ENCODE measurements at regions not wholly inside any gene's neighbourhood (a gene's known extent, or its start where the extent isn't known, plus 50 kb on each side); places are given as distances from the start of the nearest gene placed in this dataset.

DNA sequence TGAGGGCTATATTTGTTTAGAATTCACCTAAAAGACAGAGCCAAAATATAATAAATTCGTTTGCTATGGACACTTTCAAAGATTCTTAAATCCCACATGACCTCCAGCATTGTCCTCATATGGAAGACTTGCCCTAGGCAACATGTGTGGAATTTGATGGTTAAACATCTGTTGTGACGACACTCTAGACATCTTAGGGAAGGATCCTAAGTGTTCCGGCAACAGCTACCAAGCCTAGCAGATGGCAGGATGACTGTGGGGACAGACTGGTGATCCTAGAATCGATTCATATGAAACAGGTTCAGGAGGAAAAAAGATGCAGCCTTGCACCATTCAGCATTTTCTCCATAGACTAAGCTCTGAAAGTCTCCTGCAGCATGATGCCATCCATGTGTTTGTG is 77.6 kb upstream of the BACH2 start:
- TF ChIP-seq, protein P1, sequence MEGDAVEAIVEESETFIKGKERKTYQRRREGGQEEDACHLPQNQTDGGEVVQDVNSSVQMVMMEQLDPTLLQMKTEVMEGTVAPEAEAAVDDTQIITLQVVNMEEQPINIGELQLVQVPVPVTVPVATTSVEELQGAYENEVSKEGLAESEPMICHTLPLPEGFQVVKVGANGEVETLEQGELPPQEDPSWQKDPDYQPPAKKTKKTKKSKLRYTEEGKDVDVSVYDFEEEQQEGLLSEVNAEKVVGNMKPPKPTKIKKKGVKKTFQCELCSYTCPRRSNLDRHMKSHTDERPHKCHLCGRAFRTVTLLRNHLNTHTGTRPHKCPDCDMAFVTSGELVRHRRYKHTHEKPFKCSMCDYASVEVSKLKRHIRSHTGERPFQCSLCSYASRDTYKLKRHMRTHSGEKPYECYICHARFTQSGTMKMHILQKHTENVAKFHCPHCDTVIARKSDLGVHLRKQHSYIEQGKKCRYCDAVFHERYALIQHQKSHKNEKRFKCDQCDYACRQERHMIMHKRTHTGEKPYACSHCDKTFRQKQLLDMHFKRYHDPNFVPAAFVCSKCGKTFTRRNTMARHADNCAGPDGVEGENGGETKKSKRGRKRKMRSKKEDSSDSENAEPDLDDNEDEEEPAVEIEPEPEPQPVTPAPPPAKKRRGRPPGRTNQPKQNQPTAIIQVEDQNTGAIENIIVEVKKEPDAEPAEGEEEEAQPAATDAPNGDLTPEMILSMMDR (IDR thresholded peaks at IDR 0.05; ENCODE audit: low read length), result no peak
- no peak for TF ChIP-seq EZH2 (IDR thresholded peaks at IDR 0.05; ENCODE audit: borderline replicate concordance, low read length)
